HEK293T (cell line): ENCODE measurements at regions not wholly inside any gene's neighbourhood (a gene's known extent, or its start where the extent isn't known, plus 50 kb on each side); places are given as distances from the start of the nearest gene placed in this dataset.

Source experiments
- CTCF ChIA-PET: fragments of 350-600 bp; formaldehyde crosslinking; extraction: SDS; loops from one replicate; lab custom pipeline; 2021; ENCODE audit warnings: antibody characterized with exemption, inconsistent platforms; lab: Yijun Ruan, JAX
- POLR2A ChIA-PET: fragments of 350-600 bp; formaldehyde crosslinking; extraction: SDS; loops from one replicate; lab custom pipeline; 2020; ENCODE audit warnings: antibody characterized with exemption, inconsistent platforms; lab: Yijun Ruan, JAX
- DNase-seq: peaks from one replicate; pipeline ENCODE4 v3.0.0; 2012; ENCODE audit warnings: mixed read lengths; ENCODE audit errors: extremely low spot score
- ARNT ChIP-seq: fragments of 450-650 bp; IDR thresholded peaks from 2 replicates; pipeline ENCODE4 v1.6.1; 2017; ENCODE audit warnings: mild to moderate bottlenecking
- BHLHE40 ChIP-seq: fragments of 450-650 bp; IDR thresholded peaks from 2 replicates; pipeline ENCODE4 v1.6.1; 2016; ENCODE audit warnings: mild to moderate bottlenecking, moderate library complexity, borderline replicate concordance
- CTBP1 ChIP-seq: fragments of 450-650 bp; IDR thresholded peaks from 2 replicates; pipeline ENCODE4 v1.6.1; 2016; ENCODE audit warnings: borderline replicate concordance
- ELF4 ChIP-seq: fragments of 450-650 bp; IDR thresholded peaks from 2 replicates; pipeline ENCODE4 v1.6.1; 2017; ENCODE audit warnings: antibody characterized with exemption
- FOXA1 ChIP-seq: fragments of 450-650 bp; IDR thresholded peaks from 2 replicates; pipeline ENCODE4 v1.6.1; 2016; ENCODE audit warnings: mild to moderate bottlenecking
- FOXK2 ChIP-seq: fragments of 450-650 bp; IDR thresholded peaks from 2 replicates; pipeline ENCODE4 v1.6.1; 2016; ENCODE audit warnings: mild to moderate bottlenecking
- FOXM1 ChIP-seq: fragments of 450-650 bp; IDR thresholded peaks from 2 replicates; pipeline ENCODE4 v1.6.1; 2017; ENCODE audit warnings: mild to moderate bottlenecking, borderline replicate concordance
- HDGF ChIP-seq: fragments of 450-650 bp; IDR thresholded peaks from 2 replicates; pipeline ENCODE4 v1.6.1; 2017; ENCODE audit warnings: antibody characterized with exemption, borderline replicate concordance
- L3MBTL2 ChIP-seq: fragments of 450-650 bp; conservative IDR thresholded peaks from 2 replicates; pipeline ENCODE4 v1.6.1; 2016; ENCODE audit warnings: mild to moderate bottlenecking
- LEF1 ChIP-seq: fragments of 450-650 bp; IDR thresholded peaks from 2 replicates; pipeline ENCODE4 v1.6.1; 2017; ENCODE audit warnings: mild to moderate bottlenecking, borderline replicate concordance
- NFRKB ChIP-seq: fragments of 450-650 bp; IDR thresholded peaks from 2 replicates; pipeline ENCODE4 v1.6.1; 2016; ENCODE audit warnings: mild to moderate bottlenecking, moderate library complexity
- PKNOX1 ChIP-seq: fragments of 450-650 bp; IDR thresholded peaks from 2 replicates; pipeline ENCODE4 v1.6.1; 2016
- SP1 ChIP-seq: fragments of 450-650 bp; IDR thresholded peaks from 2 replicates; pipeline ENCODE4 v1.6.1; 2017
- SUZ12 ChIP-seq: fragments of 450-650 bp; IDR thresholded peaks from 2 replicates; pipeline ENCODE4 v1.6.1; 2016; ENCODE audit warnings: mild to moderate bottlenecking
- TARDBP ChIP-seq: fragments of 450-650 bp; IDR thresholded peaks from 2 replicates; pipeline ENCODE4 v1.6.1; 2016
- ZNF384 ChIP-seq: fragments of 450-650 bp; IDR thresholded peaks from 2 replicates; pipeline ENCODE4 v1.6.1; 2016

- DNase-seq, result no peak
- no peak for TF ChIP-seq ELF4
- TF ChIP-seq FOXK2, result no peak
- no peak for TF ChIP-seq BHLHE40
- no peak for TF ChIP-seq NFRKB
- ChIA-PET CTCF (interaction anchor here (0.7 kb wide), 1 partner anchor 323 kb away, joined by 4 read pairs; no protein-coding TSS in a partner anchor), POLR2A (no interaction called here)
Observed at GRCh38 chr13:84536906-84537305, 654.6 kb upstream of the SLITRK1 start.

- TF ChIP-seq NFRKB (no peak), SP1 (no peak), CTBP1 (no peak), ARNT (no peak), FOXA1 (no peak), FOXM1 (no peak), HDGF (no peak)
- DNase-seq, result no peak
- ChIA-PET CTCF (no interaction called here), POLR2A (no interaction called here)
Observed at GRCh38 chr13:84528408-84529070, 646.3 kb upstream of the SLITRK1 start.

DNA sequence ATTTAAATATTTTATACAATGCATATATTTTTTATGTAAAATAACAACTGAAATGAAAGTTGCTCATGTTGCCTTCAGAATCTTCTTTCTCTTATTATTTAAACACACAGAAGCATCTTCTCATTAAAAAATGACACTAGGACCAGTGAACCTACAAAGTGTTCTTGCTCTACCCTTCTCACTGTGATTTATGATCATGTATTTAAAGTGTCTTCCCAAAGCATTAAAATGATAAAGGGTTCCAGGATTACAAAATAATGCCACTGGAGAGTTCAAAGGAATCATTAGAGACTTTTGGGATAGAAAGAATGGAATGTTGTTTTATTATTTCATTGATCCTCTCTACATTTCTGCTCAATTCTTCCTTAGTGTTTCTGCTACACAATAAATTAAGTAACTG is 643.6 kb upstream of the SLITRK1 start:
- DNase-seq, result no peak
- peak; percentile 13; the same call in 1 of the 2 replicates for TF ChIP-seq PKNOX1
- no peak for TF ChIP-seq ZNF384
- no peak for TF ChIP-seq FOXA1
- ChIA-PET CTCF (no interaction called here), POLR2A (no interaction called here)

- CTCF ChIA-PET, result interaction anchor here (0.5 to 0.6 kb wide), 2 partner anchors 940 to 1308 kb away, joined by 3 read pairs; no protein-coding TSS in a partner anchor
- POLR2A ChIA-PET, result no interaction called here
- no peak for DNase-seq
- TF ChIP-seq ELF4 (no peak), L3MBTL2 (no peak), SUZ12 (no peak), FOXK2 (no peak), LEF1 (no peak), FOXM1 (no peak), FOXA1 (no peak), SP1 (no peak), ARNT (no peak), NFRKB (no peak), ZNF384 (no peak), CTBP1 (no peak), TARDBP (no peak), PKNOX1 (no peak), HDGF (no peak)
Observed at GRCh38 chr13:84524586-84524985, 642.3 kb upstream of the SLITRK1 start.

DNA sequence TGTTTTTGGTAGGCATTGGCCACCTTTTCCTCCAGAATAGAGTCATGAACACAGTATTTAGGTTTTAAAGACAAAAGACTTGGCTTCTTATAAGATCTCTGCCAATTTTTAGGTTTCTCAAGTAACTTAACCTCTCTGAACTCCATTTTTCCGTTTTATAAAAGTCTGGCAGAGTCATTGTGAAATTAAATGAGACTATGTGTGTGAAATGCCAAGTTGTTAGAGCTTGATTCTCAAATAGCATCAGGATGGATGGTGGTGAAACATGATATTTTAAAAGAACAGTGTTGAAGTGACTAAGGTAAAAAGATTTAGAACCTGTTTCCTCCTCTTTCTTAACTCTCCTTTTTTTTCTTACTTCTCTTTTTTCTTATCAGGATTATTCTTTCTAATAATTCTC is 617.7 kb upstream of the SLITRK1 start:
- CTCF ChIA-PET, result no interaction called here

GRCh38 chr13:84497613-84498012 is 615.3 kb upstream of the SLITRK1 start:
- CTCF ChIA-PET, result interaction anchor here (0.7 kb wide), 1 partner anchor 1314 kb away, joined by 3 read pairs; no protein-coding TSS in a partner anchor
- no peak for DNase-seq
- POLR2A ChIA-PET, result no interaction called here
- TF ChIP-seq CTBP1 (no peak), ZNF384 (no peak), LEF1 (no peak), L3MBTL2 (no peak), PKNOX1 (no peak), FOXA1 (no peak), FOXM1 (no peak), TARDBP (no peak), ARNT (no peak), BHLHE40 (no peak), SUZ12 (no peak), HDGF (no peak), ELF4 (no peak)

More for the DNA sequence above, 617.7 kb upstream of the SLITRK1 start:
- TF ChIP-seq CTBP1, result no peak
- TF ChIP-seq HDGF, result no peak
- TF ChIP-seq FOXM1, result no peak
- no peak for DNase-seq
- POLR2A ChIA-PET, result no interaction called here

DNA sequence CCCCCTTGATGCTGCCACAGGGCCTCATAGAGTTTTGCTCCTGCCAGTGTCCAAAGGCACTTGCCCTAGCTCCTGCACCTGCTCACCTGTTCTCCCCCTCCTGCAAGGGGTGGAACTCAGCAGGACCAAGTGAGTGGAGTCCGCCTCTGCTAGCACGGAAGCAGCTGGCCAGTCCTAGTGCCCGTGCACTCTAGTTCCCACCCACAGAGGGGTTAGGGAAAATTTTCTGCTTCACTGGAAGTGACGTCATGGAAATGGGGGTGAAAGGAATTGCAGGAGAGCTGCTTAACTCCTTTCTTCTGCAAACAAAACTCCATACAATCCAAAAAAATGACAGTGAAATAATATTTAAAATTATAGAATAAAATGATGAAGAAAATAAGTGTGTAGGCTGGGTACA is 609.7 kb upstream of the SLITRK1 start:
- POLR2A ChIA-PET, result no interaction called here
- TF ChIP-seq HDGF (no peak), SUZ12 (no peak)
- no peak for DNase-seq
- CTCF ChIA-PET, result no interaction called here
